GM19240 (cell line): ENCODE measurements at regions not wholly inside any gene's neighbourhood (a gene's known extent, or its start where the extent isn't known, plus 50 kb on each side); places are given as distances from the start of the nearest gene placed in this dataset.

Experiments
- DNase-seq: peaks from one replicate; pipeline ENCODE4 v3.0.0; 2011; ENCODE audit warnings: low spot score; ENCODE audit not compliant: insufficient read length

DNA sequence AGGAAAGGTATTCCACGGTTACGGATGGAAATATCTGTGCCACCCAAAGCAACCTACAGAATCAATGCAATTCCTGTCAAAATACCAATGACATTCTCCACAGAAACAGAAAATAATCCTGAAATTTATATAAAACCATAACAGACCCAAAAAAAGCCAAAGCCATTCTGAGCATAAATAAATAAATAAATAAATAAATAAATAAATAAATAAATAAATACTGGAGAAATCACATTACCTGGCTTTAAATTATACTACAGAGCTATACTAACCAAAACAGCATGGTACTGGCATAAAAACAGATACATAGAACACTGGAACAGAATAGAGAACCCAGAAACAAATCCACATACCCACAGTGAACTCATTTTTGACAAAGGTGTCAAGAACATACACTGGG is 191.9 kb upstream of the DUSP10 start:
- no peak for DNase-seq

DNA sequence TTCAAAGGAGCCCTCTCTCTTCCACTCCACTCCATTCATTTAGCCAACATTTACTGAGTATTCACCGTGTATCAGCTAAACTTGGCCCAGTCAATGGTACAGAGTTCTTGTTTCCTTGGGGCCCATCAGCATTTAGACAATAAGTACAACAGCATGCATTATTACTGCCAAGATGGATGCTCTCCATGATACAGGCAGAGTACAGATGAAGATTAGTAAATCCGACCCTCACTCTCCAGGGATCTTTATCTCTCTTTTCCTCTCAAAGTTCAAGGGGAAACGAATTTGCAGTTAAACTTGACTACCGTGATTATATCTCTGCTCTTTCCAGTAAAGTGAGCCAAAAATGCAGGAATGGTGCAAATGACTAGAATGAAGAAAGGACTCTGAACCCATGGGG is 184.6 kb upstream of the DUSP10 start:
- no peak for DNase-seq

DNA sequence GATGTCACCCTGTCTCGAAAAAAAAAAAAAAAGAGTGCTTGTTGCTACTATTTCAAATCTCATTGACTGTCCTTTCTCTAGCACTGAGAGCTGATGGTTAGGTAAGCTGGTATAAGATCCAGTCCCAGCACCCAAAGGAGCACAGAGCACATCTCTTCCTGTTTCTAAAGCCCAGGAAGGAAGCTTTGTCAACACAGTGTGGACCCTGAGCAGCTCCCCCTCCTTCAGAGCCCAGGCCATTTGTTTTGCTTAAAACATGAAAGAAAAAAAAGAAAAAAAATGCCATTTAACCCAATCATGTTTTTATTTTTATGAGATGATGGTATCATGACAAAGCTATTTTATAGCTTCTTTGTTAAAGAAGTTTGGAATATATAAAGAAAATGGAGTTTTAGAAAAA is 184.1 kb upstream of the DUSP10 start:
- DNase-seq = no peak

DNA sequence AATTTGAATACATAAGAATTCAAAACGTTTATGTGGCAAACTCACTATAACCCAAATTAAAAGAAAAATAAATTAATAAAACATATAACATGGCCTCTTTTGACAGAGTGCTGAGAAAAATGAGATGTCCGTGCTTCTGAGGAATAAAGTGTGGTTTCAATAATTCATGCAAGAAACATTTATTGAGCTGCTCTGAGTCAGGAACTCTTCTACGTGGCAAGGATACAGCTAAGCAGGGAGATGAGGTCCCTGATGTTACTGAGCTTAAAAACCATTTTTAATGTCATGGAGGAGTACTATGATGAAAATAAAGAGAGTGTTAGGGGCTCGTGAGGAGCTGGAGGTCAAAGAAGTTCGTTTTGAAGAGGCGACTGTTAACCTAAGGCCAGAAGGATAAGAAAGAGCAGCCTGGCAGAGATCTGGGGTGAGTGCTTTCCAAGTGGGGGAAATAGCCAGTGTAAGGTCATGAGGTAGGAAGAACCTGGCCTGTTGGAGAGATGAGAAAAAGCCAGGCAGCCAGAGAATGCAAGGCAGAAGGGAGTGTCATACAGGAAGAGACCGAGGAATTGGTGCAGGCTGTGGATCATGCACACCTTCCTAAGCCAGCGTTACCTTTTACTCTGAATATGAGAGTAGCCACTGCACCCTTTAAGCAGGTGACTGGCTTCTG is 182.2 kb upstream of the DUSP10 start:
- no peak for DNase-seq

DNA sequence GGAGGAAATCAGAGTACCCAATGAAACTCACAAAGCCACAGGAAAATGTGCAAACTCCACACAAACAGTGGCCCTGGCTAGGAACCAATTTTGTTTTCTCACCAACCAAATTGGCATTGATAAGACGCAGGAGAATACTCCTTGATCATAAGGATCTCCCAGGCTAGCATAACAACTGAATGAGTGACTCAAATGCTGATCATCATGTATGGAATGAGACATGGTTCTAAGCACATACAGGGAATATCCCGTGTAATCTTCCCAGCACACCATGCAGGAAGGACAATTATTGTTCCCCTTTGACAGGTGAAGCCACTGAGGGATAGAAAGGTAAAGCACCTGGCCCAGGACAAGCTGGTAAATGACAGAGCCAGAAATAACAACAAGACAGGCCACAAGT is 180.0 kb upstream of the DUSP10 start:
- no peak for DNase-seq

DNA sequence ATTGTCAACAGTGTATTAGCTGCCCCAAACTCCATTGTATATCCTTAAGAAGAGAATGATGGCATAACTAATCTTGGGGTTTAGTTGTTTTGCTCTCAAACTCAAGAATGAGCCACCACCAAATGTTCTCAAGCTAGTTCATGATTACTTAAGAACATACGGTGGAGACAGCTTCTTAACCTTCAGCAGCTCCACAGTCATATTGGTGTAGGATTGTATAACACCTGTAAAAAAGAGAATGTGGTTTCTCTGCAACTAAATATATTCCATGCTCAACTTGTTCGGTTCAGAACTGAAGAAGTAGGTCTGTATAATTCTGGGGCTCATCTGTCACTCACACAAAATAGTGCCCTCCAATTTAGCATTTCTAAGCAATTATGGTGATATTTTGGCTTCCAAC is 177.9 kb upstream of the DUSP10 start:
- DNase-seq = no peak

DNA sequence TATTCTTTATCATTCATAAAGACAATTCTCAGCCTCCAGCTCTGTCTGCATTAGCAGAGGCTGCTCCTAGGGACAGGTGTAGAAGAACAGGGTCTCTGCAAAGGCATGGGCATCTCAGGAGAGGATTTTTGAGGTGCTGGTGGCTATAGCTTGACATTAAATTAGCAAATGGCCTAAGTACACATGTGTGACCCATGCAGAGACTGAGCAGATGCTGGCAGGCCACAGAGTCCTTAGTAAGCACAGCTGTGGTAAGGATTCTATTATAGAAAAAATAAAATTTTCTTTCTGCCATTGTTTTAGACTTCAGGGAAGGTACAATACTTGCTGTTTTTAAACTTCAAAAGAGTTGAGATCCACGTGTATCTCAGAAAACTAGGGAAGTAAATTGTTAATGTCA is 177.5 kb upstream of the DUSP10 start:
- DNase-seq = no peak

DNA sequence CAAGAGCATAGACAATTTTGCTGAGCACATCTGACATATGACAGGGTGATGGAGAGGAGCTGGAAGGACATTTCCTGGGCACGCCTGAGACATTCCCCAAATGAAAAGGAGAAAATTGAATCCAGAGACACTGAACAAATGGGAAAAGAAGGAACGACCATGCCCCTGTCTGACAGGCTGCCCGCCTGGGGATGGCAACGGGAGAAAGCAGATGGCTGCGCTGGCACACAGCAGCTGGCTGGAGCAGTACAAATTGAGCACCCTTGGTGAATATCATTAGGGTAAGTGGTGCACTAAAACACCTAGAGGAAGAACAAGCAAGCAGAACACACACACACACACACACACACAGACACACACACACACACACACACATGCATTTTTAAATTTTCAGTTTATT is 174.3 kb upstream of the DUSP10 start:
- no peak for DNase-seq

DNA sequence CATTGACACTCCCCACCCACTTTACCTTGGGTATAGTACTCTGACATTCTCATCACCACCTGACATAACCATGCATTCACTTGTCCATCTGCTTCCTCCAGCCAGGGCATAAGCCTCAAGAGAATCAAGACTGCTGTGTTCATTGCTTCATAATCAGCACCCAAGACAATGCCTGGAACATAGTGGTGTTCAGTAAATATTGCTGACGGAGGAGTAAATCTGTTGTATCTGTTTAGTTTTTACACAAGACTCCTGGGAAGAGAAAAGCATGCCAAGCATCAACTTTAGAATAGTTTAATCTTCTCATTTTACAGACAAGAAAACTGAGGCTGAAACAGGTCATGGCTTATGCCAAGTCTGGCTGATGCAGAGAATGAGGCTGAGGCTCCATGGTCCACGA is 173.9 kb upstream of the DUSP10 start:
- DNase-seq = no peak

DNA sequence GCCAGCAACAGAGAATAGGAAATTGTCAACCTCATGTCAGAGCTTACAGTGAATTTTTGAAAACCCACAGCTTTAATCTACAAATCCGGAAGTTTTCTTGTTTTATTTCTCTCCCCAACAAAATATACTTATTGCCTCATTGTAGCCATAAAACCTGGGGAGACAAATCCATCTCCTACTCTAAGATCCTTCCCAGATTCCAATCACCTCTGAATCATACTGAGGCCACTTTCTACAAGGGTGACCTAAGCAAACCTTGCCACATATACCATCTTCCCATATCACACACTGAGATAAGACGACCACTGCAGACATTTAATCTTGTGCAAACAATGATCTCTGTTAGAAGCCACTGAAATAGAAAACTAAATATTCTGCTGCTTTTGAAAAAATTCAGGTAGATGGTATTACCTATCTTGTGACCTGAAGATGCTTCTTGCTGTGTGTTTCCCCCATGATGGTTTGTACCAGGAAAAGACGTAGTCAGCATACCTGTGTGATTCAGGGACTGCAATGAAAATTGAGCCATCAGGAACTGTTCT is 171.5 kb upstream of the DUSP10 start:
- DNase-seq = no peak

DNA sequence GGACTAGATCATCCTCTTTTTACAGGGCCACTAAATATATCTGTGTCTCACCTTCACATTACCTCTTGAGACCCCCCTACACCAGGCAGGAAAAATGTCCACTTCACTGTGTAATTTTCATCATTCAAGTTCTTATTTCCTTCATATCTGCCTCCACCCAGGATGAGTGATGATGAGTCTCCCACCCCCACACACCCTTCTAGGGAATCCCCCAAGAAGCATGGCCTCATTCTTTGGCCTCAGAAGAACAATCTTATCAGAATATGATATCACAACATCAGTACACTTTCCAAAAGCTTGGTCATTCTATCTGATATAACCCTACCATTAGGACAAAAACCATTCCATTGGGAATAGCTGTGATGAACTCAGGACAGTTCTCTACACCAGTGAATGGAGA is 170.3 kb upstream of the DUSP10 start:
- no peak for DNase-seq

DNA sequence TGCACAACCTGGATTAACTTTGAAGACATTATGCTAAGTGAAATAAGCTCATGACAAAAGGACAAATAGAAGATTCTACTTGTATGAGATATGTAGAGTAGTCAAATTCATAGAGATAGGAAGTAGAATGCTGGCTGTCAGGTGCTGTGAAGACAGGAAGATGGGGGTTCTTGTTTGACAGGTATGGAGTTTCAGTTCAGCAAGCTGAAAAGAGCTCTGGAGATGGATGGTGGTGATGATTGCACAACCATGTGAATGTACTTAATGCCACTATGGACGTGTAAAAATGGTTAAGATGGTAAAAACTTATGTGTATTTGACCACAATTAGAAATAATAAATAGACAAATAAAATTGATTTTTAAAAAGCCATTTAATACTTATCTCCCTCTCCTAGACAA is 169.8 kb upstream of the DUSP10 start:
- no peak for DNase-seq

DNA sequence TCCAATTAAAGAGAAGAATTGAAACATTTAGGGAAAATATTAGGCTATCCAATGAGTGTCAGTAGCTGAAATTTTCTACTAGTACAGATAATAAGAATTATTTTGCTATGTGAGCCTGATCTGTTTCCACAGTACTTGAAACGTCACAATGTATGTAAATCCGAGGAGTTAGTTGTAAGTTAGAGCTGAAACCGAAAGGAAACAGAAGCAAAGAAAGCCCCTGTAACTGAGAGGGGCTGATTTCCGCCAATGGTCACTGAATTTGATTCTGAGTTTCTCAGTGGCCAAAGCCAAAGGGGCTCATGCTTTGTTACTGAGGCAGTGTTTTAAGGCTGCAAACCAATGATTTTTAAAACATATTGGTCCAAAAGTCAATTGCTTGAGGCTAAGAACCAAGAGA is 168.3 kb upstream of the DUSP10 start:
- DNase-seq = no peak

DNA sequence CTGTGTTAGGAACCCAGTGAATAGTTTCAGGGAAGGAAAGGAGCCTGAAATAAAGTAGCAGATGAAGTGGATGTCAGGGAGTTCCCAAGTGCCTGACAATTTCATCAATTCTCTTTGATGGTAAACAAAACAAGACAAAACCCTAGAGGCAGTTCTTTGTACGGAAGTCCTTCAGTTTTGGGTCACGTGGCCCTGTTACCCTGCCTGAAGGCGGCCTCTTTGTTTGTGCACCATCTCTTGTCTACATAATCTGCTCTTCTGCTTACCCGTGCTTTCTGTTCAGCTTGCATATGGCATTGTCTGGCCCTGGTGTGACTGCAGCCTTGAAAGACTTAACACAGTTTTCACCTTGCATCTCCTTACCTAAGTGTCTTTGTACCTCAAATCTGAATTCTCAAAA is 166.7 kb upstream of the DUSP10 start:
- DNase-seq = no peak

DNA sequence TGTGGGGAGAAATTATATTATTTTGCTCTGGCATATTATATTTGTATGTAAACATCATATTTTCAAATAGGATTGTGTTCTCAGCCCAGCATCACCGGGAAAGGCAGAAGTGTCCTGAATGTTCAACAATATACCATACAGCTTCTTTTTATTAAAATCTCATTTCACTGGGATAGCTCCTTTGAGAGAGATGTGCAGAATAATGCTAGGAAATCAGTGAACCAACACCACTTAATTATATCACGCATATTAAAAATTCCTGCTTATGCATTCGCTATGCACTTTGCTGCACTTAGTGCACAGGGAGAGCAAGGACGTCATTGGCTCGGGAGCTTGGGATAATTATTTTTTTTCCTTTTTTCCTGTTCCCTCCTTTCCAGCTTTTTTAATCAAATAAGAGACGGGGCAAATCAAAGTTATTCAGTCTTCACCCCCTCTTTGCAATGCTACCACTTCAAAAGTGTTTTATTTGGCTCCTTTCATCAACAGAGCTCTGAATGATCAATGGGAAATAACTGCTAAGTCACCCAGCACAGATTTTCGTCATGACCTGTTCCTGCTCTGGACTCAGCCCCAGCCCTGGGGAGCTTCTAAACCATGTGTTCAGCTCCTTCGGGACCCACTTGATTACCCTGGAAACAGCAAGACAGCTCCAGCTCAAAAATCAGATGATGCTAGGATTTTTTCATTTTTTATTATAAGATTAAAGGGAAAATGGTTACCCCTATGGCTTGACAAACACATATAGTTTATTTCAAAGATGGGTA is 165.5 kb upstream of the DUSP10 start:
- no peak for DNase-seq

DNA sequence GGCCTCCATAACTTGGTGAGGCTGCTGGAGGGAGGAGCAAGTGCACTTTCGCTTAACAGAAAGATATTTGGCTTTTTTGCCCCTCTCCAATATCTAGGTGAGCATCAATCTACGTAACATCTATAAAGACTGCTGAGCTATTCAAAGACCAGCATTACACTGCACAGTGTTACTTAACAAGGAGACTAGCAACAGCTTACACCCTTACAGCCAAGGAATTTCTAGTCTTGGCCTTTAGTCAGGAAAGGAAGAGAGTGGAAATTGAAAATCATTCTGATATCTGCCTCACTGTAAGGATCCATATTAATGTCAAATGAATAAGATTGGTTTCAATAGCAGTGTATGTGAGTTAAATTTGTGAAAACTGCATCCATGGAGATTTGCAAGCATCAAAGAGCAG is 163.9 kb upstream of the DUSP10 start:
- DNase-seq = no peak

DNA sequence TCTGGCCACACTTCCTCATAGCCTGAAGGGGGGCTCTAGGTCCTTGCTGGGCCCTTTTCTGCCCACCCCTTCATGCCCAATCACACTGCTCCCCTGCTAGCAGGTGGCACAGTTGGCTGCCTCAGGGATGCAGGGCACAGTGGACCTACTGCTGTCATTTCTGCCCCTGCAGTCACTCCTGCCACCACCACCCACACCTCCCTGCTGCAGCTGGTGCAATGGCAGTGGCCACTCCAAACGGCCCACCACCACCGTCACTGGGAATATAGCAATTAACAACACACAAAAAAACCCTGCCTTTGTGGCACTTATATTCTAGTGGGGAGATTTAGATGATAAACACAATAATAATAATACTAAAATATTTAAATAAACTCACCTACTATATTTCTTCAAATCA is 162.4 kb upstream of the DUSP10 start:
- no peak for DNase-seq

DNA sequence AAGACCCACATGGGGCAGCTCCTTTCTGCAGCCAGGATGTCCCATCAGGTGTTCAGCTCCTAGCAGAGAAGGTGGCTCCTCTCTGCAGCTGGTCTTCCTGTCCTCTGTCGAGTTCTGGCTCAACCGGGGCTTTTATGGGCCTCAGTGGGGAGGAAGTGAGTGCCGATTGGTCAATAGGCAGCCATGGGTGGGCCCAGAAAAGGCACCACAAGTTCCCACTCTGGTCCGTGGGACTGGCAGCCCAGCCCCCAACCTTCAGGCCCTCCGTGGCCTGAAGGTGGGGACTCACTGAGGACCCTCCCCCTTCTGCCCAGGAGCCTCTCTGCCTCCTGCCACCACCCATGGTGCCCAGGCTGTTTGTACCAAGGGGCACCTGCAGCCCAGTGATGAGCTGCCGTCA is 161.7 kb upstream of the DUSP10 start:
- DNase-seq = no peak

DNA sequence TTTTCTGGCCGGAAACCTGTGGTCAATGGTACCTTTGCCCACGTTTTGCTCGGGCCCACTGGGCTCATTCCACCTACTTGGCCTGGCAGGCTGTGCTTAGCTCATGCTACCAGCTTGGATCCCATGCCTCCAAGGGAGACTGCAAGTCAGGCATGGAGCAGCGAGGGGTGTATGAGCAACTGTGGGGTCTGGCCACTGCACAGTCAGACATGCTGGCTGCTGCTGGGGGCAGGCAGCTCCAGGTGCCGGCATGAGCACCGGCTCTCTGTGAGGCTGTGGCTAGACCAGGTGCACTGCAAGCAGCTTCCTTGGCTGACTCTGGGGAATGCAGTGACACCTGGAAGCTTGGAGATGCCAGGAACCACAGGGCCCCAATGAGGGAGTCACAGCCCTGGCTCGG is 161.1 kb upstream of the DUSP10 start:
- no peak for DNase-seq

DNA sequence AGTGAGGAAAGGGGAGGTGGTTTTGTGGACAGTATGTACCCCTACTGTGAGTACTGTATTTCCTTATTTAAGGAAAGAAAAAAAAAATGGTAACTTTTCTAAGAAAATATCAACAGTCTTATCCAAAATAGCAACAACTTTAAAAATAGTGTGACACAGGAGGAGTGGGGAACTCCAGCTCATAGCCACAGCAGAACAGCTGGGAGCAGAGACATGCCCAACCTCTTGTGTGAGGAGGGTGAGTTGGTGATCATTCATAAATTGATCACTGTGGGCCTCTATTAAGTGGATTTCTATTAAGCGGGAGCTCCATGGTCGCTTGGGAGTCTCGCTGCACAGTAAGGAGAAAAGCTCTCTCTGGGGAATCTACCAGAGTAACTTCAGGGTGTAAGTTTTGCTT is 158.8 kb upstream of the DUSP10 start:
- no peak for DNase-seq

DNA sequence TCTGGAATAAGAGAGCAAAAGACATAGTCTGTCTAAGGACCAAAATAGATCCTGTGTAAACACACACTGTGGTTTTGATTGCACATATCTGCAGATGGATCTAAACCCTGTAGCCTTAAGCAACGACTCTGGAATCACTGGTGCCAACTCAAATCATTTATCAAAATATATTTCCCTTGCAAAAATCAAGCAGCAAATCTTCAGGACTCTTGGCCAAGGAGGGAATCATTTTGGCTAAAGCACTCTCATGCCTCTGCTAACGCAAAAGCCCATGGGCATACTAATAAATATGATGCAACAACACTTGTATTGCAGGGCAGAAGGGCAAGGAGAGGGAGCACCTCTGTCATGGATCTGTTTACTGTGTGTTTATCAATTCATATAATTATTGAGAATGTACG is 155.4 kb upstream of the DUSP10 start:
- DNase-seq = no peak

DNA sequence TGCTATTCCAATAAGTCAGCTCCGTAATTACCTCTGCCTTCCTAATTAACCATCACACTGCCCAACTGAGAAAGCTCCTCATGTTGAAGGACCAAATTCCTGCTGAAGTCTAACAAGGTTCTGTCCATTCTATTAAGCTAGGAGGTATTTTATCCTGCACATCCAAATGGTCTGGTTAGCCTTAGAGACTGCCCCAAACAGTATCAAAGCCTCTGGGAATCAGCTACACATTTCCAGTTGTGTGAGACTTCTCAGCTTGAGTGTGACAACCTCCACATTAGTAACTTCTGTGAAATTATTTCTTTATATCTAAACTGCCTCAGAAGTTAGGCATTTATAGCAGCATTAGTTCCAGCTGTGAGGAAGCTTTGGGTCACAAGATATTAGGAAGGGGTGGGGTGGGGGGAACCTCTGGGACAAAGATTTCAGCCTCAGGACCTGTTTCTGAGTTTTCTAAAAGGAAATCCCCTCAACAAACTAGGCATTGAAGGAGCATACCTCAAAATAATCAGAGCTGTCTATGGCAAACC is 150.5 kb upstream of the DUSP10 start:
- DNase-seq = no peak

DNA sequence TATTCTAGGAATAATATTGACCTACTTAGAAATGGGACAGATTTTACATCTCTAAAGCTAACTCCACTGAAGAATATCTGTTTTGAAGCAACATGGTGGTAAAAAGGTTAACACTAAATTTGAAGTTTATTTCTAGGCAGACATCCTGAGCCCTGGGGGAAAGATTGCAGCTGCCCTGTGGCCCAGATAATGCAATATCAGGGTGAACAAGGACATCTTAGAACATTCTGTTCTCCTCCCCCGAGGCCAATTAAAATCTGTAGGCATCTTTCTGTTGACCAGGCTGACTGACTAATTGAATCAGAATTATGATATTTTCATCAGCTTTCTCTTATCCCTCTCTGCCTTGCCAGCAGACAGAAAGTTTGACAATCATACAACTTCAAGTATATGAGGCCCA is 149.8 kb upstream of the DUSP10 start:
- no peak for DNase-seq
